SK-N-SH treated with all-trans-retinoic acid at 6 μM for 48 hours (cell line): ENCODE measurements at regions not wholly inside any gene's neighbourhood (a gene's known extent, or its start where the extent isn't known, plus 50 kb on each side); places are given as distances from the start of the nearest gene placed in this dataset.

Experiments used
- ATAC-seq: fragments of 200-7000 bp; cut with Tn5 transposase; 3 replicates; pipeline ENCODE4 v1.9.1; 2020; ENCODE audit warnings: mild to moderate bottlenecking, moderate library complexity
- ARNTL ChIP-seq: fragments of 450-650 bp; formaldehyde crosslinking; IDR thresholded peaks from 2 replicates; pipeline ENCODE4 v1.5.0; 2020; ENCODE audit warnings: low read depth, mild to moderate bottlenecking, moderate library complexity, borderline replicate concordance
- BACH2 ChIP-seq: fragments of 250-450 bp; sonication (Bioruptor Pico); IDR thresholded peaks from 2 replicates; pipeline ENCODE4 v1.9.0; 2021; ENCODE audit warnings: mild to moderate bottlenecking, borderline replicate concordance
- CSRNP3 ChIP-seq: fragments of 250-450 bp; sonication (Bioruptor Pico); IDR thresholded peaks from 2 replicates; pipeline ENCODE4 v1.5.1; 2021; ENCODE audit warnings: mild to moderate bottlenecking, moderate library complexity
- ESRRG ChIP-seq: fragments of 250-450 bp; sonication (Bioruptor Pico); IDR thresholded peaks from 2 replicates; pipeline ENCODE4 v1.6.1; 2021; ENCODE audit warnings: mild to moderate bottlenecking
- GLIS3 ChIP-seq: fragments of 250-450 bp; sonication (Bioruptor Pico); IDR thresholded peaks from 2 replicates; pipeline ENCODE4 v1.5.0; 2020; ENCODE audit warnings: mild to moderate bottlenecking, moderate library complexity
- ISL1 ChIP-seq: fragments of 250-450 bp; sonication (Bioruptor Pico); IDR thresholded peaks from 2 replicates; pipeline ENCODE4 v2.1.2; 2022; ENCODE audit warnings: mild to moderate bottlenecking, moderate library complexity
- OSR1 ChIP-seq: fragments of 250-450 bp; sonication (Bioruptor Pico); IDR thresholded peaks from 2 replicates; pipeline ENCODE4 v1.8.0; 2022; ENCODE audit warnings: moderate library complexity, mild to moderate bottlenecking, inconsistent platforms
- PPARA ChIP-seq: fragments of 250-450 bp; sonication (Bioruptor Pico); IDR thresholded peaks from 2 replicates; pipeline ENCODE4 v1.5.0; 2020; ENCODE audit warnings: mild to moderate bottlenecking, borderline replicate concordance
- RARB ChIP-seq: fragments of 250-450 bp; sonication (Bioruptor Pico); IDR thresholded peaks from 2 replicates; pipeline ENCODE4 v1.8.0; 2021; ENCODE audit warnings: mild to moderate bottlenecking, moderate library complexity
- SNAI2 ChIP-seq: fragments of 250-450 bp; sonication (Bioruptor Pico); IDR thresholded peaks from 2 replicates; pipeline ENCODE4 v1.5.0; 2020; ENCODE audit warnings: mild to moderate bottlenecking, moderate library complexity
- TCF4 ChIP-seq: fragments of 250-450 bp; sonication (Bioruptor Pico); IDR thresholded peaks from 2 replicates; pipeline ENCODE4 v1.8.0; 2021; ENCODE audit warnings: mild to moderate bottlenecking, moderate library complexity, borderline replicate concordance
- TOX ChIP-seq: fragments of 250-450 bp; sonication (Bioruptor Pico); IDR thresholded peaks from 2 replicates; pipeline ENCODE4 v1.8.0; 2021; ENCODE audit warnings: mild to moderate bottlenecking, moderate library complexity, borderline replicate concordance
- ZC3H10 ChIP-seq: fragments of 250-450 bp; sonication (Bioruptor Pico); IDR thresholded peaks from 2 replicates; pipeline ENCODE4 v1.5.1; 2021; ENCODE audit warnings: mild to moderate bottlenecking, moderate library complexity
- ZFP3 ChIP-seq: fragments of 250-450 bp; sonication (Bioruptor Pico); IDR thresholded peaks from 2 replicates; pipeline ENCODE4 v1.5.0; 2020; ENCODE audit warnings: mild to moderate bottlenecking, moderate library complexity
- ZNF565 ChIP-seq: fragments of 450-650 bp; formaldehyde crosslinking; conservative IDR thresholded peaks from 2 replicates; pipeline ENCODE4 v1.5.0; 2020; ENCODE audit warnings: low read depth, mild to moderate bottlenecking, moderate library complexity
- ZNF70 ChIP-seq: fragments of 450-650 bp; formaldehyde crosslinking; IDR thresholded peaks from 2 replicates; pipeline ENCODE4 v1.5.0; 2020; ENCODE audit warnings: mild to moderate bottlenecking, moderate library complexity
- ZNF8 ChIP-seq: fragments of 450-650 bp; formaldehyde crosslinking; IDR thresholded peaks from 2 replicates; pipeline ENCODE4 v1.5.0; 2020; ENCODE audit warnings: mild to moderate bottlenecking, moderate library complexity
- TF ChIP-seq, protein P1 (sequence below): fragments of 250-450 bp; sonication (Bioruptor Pico); IDR thresholded peaks from 2 replicates; pipeline ENCODE4 v1.5.1; 2020; ENCODE audit warnings: low read depth, mild to moderate bottlenecking, moderate library complexity
- TF ChIP-seq, protein P2 (sequence below): fragments of 250-450 bp; sonication (Bioruptor Pico); IDR thresholded peaks from 2 replicates; pipeline ENCODE4 v1.8.0; 2021; ENCODE audit warnings: low read depth, mild to moderate bottlenecking, moderate library complexity, borderline replicate concordance
- TF ChIP-seq, protein P3 (sequence below): fragments of 250-450 bp; sonication (Bioruptor Pico); IDR thresholded peaks from 2 replicates; pipeline ENCODE4 v1.5.0; 2020; ENCODE audit warnings: mild to moderate bottlenecking, moderate library complexity

DNA sequence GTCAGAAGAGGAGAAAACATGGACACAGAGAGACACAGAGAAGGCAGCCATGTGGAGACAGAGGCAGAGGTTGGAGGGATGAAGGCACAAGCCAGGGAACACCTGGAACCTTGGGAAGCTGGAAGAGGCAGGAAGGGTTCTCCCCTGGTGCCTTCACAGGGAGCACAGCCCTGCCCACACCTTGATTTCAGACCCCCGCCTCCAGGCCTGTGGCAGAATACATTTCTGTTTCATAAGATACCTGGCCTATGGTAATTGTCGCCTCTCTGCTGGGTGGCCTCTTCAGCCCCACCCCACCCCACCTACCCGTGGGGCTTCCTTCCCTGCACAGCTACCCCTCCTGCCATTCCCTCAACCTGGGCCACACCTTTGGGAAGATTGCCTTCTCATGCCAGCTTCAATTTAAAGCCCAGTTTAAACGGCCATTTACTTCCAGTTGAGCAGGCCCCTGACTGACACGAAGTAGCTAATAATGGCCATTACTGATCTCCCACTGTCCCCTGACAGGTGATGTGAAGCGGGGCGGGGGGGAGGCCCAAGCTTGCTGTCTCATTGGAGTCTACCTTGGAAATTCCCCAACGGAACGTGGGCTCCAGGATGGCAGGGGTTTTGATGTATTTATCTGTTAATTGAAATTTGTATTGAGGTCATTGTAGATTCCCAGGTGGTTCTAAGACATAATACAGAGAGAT lies 291.7 kb upstream of the FOXF1 start:
- ATAC-seq: no peak
- TF ChIP-seq ZC3H10 (CRISPR knock-in tag): no peak
- TF ChIP-seq, protein P1, sequence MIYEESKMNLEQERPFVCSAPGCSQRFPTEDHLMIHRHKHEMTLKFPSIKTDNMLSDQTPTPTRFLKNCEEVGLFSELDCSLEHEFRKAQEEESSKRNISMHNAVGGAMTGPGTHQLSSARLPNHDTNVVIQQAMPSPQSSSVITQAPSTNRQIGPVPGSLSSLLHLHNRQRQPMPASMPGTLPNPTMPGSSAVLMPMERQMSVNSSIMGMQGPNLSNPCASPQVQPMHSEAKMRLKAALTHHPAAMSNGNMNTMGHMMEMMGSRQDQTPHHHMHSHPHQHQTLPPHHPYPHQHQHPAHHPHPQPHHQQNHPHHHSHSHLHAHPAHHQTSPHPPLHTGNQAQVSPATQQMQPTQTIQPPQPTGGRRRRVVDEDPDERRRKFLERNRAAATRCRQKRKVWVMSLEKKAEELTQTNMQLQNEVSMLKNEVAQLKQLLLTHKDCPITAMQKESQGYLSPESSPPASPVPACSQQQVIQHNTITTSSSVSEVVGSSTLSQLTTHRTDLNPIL (CRISPR knock-in tag): no peak
- no peak for TF ChIP-seq BACH2 (CRISPR knock-in tag)

DNA sequence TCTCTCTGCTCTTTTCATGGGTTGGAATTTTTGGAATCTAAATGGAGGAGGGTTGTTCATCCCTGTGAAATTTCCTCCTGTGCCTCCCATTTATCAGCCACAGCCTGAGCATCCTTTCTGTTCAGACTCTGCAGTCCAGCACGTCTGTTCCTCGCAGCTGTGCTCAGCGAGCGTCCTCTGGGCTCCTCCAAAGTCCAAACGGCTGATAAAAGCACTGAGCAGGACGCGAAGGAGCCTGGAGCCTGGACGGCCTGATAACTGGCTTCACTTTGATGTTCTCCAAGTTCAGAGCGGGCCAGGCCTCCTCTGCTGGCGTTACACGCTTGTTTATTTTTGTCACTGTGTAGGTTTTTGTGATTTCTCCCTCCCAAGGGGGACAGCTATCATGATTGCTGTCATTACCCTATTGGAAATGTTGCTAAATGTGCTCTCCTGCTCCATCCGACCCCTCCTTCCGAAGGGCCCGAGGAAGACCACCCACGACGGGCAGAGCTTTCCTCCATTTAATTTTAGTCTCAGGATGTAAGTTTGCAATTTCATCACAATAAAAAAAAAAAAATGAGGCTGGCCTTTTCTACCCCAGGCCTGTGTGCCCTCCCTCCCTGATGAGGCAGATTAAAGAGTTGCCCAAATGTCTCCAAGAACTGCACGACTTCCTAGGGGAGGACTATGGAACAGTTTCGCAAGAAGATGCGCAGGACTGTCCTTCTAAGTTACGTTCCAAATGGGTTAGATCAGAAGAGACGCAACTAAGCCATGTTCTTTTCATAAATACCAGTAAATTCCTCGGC lies 290.5 kb upstream of the FOXF1 start:
- no peak for ATAC-seq
- TF ChIP-seq PPARA (CRISPR knock-in tag): no peak
- TF ChIP-seq OSR1: no peak
- no peak for TF ChIP-seq ESRRG (CRISPR knock-in tag)
- TF ChIP-seq, protein P2, sequence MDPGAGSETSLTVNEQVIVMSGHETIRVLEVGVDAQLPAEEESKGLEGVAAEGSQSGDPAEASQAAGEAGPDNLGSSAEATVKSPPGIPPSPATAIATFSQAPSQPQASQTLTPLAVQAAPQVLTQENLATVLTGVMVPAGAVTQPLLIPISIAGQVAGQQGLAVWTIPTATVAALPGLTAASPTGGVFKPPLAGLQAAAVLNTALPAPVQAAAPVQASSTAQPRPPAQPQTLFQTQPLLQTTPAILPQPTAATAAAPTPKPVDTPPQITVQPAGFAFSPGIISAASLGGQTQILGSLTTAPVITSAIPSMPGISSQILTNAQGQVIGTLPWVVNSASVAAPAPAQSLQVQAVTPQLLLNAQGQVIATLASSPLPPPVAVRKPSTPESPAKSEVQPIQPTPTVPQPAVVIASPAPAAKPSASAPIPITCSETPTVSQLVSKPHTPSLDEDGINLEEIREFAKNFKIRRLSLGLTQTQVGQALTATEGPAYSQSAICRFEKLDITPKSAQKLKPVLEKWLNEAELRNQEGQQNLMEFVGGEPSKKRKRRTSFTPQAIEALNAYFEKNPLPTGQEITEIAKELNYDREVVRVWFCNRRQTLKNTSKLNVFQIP (CRISPR knock-in tag): no peak
- no peak for TF ChIP-seq GLIS3 (CRISPR knock-in tag)
- TF ChIP-seq ARNTL: no peak
- no peak for TF ChIP-seq TCF4 (CRISPR knock-in tag)
- TF ChIP-seq, protein P1 (CRISPR knock-in tag): no peak
- TF ChIP-seq ZNF8: no peak
- no peak for TF ChIP-seq ZNF70 (CRISPR knock-in tag)
- no peak for TF ChIP-seq CSRNP3 (CRISPR knock-in tag)

DNA sequence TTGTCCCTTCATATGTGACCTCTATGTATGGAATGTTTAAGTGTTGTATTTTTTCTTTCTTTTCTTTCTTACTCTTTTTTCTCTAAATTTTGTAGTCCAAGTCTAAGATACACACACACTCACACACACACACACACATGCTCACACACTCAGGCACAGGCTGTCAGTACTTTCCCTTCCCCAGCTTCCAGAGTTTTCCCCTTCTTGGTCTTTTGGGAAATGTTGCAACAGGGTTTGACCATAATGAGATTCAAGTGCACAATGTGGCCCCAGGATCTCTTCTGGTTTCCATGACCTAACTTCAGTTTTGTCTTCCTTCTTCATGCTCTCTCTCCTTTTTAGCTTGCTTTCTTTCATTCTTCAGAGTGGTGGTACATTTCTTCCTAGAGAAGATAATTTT lies 289.8 kb upstream of the FOXF1 start:
- ATAC-seq: no peak
- no peak for TF ChIP-seq ZFP3 (CRISPR knock-in tag)
- TF ChIP-seq ZC3H10 (CRISPR knock-in tag): no peak
- TF ChIP-seq ISL1 (CRISPR knock-in tag): no peak
- TF ChIP-seq ZNF565: no peak
- no peak for TF ChIP-seq SNAI2 (CRISPR knock-in tag)
- TF ChIP-seq, all 23 proteins: peak for 0

GRCh38 chr16:86221085-86221484 lies 289.2 kb upstream of the FOXF1 start:
- ATAC-seq: no peak
- TF ChIP-seq GLIS3 (CRISPR knock-in tag): no peak
- no peak for TF ChIP-seq OSR1
- no peak for TF ChIP-seq BACH2 (CRISPR knock-in tag)
- TF ChIP-seq PPARA (CRISPR knock-in tag): no peak
- TF ChIP-seq ZNF8: no peak
- no peak for TF ChIP-seq ARNTL
- TF ChIP-seq, protein P3, sequence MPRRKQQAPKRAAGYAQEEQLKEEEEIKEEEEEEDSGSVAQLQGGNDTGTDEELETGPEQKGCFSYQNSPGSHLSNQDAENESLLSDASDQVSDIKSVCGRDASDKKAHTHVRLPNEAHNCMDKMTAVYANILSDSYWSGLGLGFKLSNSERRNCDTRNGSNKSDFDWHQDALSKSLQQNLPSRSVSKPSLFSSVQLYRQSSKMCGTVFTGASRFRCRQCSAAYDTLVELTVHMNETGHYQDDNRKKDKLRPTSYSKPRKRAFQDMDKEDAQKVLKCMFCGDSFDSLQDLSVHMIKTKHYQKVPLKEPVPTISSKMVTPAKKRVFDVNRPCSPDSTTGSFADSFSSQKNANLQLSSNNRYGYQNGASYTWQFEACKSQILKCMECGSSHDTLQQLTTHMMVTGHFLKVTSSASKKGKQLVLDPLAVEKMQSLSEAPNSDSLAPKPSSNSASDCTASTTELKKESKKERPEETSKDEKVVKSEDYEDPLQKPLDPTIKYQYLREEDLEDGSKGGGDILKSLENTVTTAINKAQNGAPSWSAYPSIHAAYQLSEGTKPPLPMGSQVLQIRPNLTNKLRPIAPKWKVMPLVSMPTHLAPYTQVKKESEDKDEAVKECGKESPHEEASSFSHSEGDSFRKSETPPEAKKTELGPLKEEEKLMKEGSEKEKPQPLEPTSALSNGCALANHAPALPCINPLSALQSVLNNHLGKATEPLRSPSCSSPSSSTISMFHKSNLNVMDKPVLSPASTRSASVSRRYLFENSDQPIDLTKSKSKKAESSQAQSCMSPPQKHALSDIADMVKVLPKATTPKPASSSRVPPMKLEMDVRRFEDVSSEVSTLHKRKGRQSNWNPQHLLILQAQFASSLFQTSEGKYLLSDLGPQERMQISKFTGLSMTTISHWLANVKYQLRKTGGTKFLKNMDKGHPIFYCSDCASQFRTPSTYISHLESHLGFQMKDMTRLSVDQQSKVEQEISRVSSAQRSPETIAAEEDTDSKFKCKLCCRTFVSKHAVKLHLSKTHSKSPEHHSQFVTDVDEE (CRISPR knock-in tag): no peak
- TF ChIP-seq ZFP3 (CRISPR knock-in tag): no peak
- TF ChIP-seq SNAI2 (CRISPR knock-in tag): no peak
- TF ChIP-seq ZC3H10 (CRISPR knock-in tag): no peak
- TF ChIP-seq ZNF70 (CRISPR knock-in tag): no peak
- TF ChIP-seq CSRNP3 (CRISPR knock-in tag): no peak
- no peak for TF ChIP-seq RARB
- no peak for TF ChIP-seq TOX (CRISPR knock-in tag)
- TF ChIP-seq TCF4 (CRISPR knock-in tag): no peak
